AG09319 (cell line): ENCODE measurements at regions not wholly inside any gene's neighbourhood (a gene's known extent, or its start where the extent isn't known, plus 50 kb on each side); places are given as distances from the start of the nearest gene placed in this dataset.
"Not testable (repeated sequence)": the region's sequence is repeated elsewhere in the genome, so short reads cannot be mapped to it uniquely, and the experiment has no call there.

Source experiments
- DNase-seq: peaks from one replicate; pipeline ENCODE4 v3.0.0-alpha.2; 2010; ENCODE audit warnings: low read depth; ENCODE audit errors: extremely low read depth
- TF ChIP-seq, protein P1 (sequence below): IDR thresholded peaks from 2 replicates; pipeline ENCODE4 v1.5.1; 2011; ENCODE audit warnings: low read depth, mild to moderate bottlenecking, inconsistent platforms, low read length, moderate library complexity

GRCh38 chr1:80158771-80159170, 1152.2 kb upstream of the ADGRL4 start:
- TF ChIP-seq, protein P1, sequence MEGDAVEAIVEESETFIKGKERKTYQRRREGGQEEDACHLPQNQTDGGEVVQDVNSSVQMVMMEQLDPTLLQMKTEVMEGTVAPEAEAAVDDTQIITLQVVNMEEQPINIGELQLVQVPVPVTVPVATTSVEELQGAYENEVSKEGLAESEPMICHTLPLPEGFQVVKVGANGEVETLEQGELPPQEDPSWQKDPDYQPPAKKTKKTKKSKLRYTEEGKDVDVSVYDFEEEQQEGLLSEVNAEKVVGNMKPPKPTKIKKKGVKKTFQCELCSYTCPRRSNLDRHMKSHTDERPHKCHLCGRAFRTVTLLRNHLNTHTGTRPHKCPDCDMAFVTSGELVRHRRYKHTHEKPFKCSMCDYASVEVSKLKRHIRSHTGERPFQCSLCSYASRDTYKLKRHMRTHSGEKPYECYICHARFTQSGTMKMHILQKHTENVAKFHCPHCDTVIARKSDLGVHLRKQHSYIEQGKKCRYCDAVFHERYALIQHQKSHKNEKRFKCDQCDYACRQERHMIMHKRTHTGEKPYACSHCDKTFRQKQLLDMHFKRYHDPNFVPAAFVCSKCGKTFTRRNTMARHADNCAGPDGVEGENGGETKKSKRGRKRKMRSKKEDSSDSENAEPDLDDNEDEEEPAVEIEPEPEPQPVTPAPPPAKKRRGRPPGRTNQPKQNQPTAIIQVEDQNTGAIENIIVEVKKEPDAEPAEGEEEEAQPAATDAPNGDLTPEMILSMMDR, result no peak
- DNase-seq, result no peak

GRCh38 chr1:80158266-80158665, 1151.7 kb upstream of the ADGRL4 start:
- DNase-seq, result no peak
- TF ChIP-seq, protein P1, result no peak

DNA sequence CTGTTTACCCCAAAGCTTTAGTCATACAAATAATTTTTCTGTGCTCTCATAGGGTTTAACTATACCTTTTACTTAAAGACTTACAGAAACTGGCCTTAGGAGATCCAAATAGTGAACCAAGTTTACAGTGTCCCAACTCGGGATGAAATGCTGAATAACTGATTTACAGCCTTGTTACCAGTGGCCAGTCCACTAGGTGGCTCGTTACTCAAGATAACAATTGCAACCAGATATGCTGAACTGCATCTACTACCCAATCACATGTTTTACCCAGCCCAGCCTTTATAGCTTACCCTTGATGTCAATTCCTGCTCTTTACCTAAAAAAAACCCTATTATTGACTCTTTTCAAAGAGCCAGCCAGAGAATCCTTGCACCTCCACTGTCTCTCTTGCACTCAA, 1148.8 kb upstream of the ADGRL4 start:
- no peak for DNase-seq

DNA sequence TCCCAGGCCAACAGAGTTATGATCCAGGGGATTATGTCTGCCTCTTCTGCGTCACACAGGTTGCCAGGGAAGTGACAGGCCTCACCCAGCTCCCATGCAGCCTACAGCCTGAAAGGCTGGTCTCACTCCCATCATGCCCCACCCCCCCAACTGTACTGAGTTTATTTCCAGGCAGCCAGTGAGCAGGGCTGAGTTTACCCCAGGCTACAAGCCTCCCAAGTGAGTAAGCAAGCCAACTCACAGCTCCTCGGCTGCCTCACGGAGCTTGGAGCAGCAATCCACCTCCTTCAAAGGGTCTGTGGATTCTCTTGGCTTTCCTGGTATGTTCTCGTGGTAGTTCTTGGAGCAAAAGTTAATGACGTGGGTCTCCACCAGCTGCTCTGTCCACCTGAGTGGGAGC, 1147.6 kb upstream of the ADGRL4 start:
- DNase-seq, result no peak
- TF ChIP-seq, protein P1, result no peak

More for the DNA sequence above, 1148.8 kb upstream of the ADGRL4 start:
- TF ChIP-seq, protein P1, result no peak

- TF ChIP-seq, protein P1, result no peak
- no peak for DNase-seq
Observed at GRCh38 chr1:80153762-80154161, 1147.2 kb upstream of the ADGRL4 start.

GRCh38 chr1:80143361-80143760, 1136.8 kb upstream of the ADGRL4 start:
- DNase-seq, result no peak
- TF ChIP-seq, protein P1, result no peak

- not testable (repeated sequence) for DNase-seq
Observed at GRCh38 chr1:80137946-80138602, 1131.5 kb upstream of the ADGRL4 start.
